Nephron (organoid): ENCODE measurements at regions not wholly inside any gene's neighbourhood (a gene's known extent, or its start where the extent isn't known, plus 50 kb on each side); places are given as distances from the start of the nearest gene placed in this dataset.
"Not testable (repeated sequence)": the region's sequence is repeated elsewhere in the genome, so short reads cannot be mapped to it uniquely, and the experiment has no call there.

Experiments
- H3K27ac Mint-ChIP-seq, 3 experiments: 2 replicates each; pipeline ENCODE4 v1.8.0; 2020; ENCODE audit warnings: mixed read lengths in 3 of 3, mild to moderate bottlenecking in 2 of 3, moderate library complexity in 1 of 3
- H3K27me3 Mint-ChIP-seq: 2 replicates; pipeline ENCODE4 v1.8.0; 2021; ENCODE audit warnings: low read depth, mild to moderate bottlenecking, moderate library complexity, mixed read lengths
- H3K36me3 Mint-ChIP-seq: 2 replicates; pipeline ENCODE4 v1.8.0; 2020; ENCODE audit warnings: low read depth, mixed read lengths
- H3K4me1 Mint-ChIP-seq: 2 replicates; pipeline ENCODE4 v1.8.0; 2020; ENCODE audit warnings: mixed read lengths
- H3K4me3 Mint-ChIP-seq, 3 experiments: 2 replicates each; pipeline ENCODE4 v1.8.0; 2020; ENCODE audit warnings: mild to moderate bottlenecking in 3 of 3, mixed read lengths in 3 of 3, moderate library complexity in 2 of 3
- H3K9me3 Mint-ChIP-seq: 2 replicates; pipeline ENCODE4 v1.8.0; 2020; ENCODE audit warnings: mixed read lengths
- TF ChIP-seq, protein P1 (sequence below), 3 experiments: fragments of 200-600 bp; sonication (generic); IDR thresholded peaks; one replicate each; pipeline ENCODE4 v1.5.0; 2021; ENCODE audit warnings: antibody characterized with exemption in 3 of 3; ENCODE audit not compliant: unreplicated experiment in 3 of 3

DNA sequence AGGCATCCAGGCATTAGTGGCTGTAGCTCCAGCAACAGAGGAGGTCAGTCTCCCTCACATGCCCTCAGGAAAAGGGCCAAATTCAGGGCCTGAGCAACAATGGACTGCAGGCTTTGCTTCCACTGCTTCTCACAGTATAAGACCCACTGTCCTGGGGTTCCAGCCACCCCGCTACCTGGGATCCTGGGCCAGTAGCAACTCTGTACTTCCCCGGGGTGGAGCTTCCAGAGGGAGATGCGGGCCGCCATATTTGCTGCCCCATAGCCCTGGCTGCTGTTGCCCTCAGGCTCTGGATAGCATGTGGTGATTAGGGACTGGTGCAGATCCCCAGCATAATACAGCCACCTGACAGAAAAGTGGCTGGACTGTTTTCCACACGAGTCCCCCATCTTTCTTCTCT lies 201.1 kb upstream of the POGK start:
- Mint-ChIP-seq H3K4me3 (no peak overlapping the region), H3K9me3 (no peaks in the 10 kb centered on the region), H3K27me3 (peaks cover 13% of the 10 kb centered on the region), H3K27ac (no peak overlapping the region), H3K4me1 (no peaks in the 10 kb centered on the region), H3K36me3 (no peaks in the 10 kb centered on the region)
- TF ChIP-seq, protein P1, sequence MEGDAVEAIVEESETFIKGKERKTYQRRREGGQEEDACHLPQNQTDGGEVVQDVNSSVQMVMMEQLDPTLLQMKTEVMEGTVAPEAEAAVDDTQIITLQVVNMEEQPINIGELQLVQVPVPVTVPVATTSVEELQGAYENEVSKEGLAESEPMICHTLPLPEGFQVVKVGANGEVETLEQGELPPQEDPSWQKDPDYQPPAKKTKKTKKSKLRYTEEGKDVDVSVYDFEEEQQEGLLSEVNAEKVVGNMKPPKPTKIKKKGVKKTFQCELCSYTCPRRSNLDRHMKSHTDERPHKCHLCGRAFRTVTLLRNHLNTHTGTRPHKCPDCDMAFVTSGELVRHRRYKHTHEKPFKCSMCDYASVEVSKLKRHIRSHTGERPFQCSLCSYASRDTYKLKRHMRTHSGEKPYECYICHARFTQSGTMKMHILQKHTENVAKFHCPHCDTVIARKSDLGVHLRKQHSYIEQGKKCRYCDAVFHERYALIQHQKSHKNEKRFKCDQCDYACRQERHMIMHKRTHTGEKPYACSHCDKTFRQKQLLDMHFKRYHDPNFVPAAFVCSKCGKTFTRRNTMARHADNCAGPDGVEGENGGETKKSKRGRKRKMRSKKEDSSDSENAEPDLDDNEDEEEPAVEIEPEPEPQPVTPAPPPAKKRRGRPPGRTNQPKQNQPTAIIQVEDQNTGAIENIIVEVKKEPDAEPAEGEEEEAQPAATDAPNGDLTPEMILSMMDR (IDR thresholded peaks at IDR 0.05; ENCODE audit: unreplicated experiment in 3 of 3) = no peak

DNA sequence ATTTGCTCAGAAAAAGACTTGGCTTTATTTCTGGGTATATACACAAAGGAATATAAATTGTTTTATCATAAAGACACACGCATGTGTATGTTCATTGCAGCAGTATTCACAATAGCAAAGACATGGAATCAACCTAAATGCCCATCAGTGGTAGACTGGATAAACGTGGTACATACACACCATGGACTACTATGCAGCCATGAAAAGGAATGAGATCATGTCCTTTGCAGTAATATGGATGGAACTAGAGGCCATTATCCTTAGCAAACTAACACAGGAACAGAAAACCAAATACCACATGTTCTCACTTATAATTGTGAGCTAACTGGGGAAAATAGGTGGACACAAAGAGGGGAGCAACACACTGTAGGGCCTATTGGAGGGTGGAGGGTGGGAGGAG lies 182.0 kb upstream of the POGK start:
- not testable (repeated sequence) for H3K36me3 Mint-ChIP-seq, H3K27ac Mint-ChIP-seq, H3K4me3 Mint-ChIP-seq, H3K27me3 Mint-ChIP-seq, H3K9me3 Mint-ChIP-seq, H3K4me1 Mint-ChIP-seq

DNA sequence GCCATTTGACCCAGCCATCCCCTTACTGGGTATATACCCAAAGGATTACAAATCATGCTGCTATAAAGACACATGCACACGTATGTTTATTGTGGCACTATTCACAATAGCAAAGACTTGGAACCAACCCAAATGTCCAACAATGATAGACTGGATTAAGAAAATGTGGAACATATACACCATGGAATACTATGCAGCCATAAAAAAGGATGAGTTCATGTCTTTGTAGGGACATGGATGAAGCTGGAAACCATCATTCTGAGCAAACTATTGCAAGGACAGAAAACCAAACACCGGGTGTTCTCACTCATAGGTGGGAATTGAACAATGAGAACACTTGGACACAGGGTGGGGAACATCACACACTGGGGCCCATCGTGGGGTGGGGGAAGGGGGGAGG lies 172.5 kb upstream of the POGK start:
- H3K27ac Mint-ChIP-seq, H3K36me3 Mint-ChIP-seq, H3K9me3 Mint-ChIP-seq, H3K27me3 Mint-ChIP-seq, H3K4me1 Mint-ChIP-seq, H3K4me3 Mint-ChIP-seq: not testable (repeated sequence)

DNA sequence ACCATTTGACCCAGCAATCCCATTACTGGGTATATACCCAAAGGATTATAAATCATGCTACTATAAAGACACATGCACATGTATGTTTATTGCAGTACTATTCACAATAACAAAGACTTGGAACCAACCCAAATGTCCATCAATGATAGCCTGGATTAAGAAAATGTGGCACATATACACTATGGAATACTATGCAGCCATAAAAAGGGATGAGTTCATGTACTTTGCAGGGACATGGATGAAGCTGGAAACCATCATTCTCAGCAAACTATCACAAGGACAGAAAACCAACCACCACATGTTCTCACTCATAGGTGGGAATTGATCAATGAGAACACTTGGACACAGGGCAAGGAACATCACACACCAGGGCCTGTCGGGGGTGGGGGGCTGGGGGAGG lies 171.7 kb upstream of the POGK start:
- H3K36me3 Mint-ChIP-seq, H3K27me3 Mint-ChIP-seq, H3K9me3 Mint-ChIP-seq, H3K4me1 Mint-ChIP-seq, H3K27ac Mint-ChIP-seq, H3K4me3 Mint-ChIP-seq: not testable (repeated sequence)

DNA sequence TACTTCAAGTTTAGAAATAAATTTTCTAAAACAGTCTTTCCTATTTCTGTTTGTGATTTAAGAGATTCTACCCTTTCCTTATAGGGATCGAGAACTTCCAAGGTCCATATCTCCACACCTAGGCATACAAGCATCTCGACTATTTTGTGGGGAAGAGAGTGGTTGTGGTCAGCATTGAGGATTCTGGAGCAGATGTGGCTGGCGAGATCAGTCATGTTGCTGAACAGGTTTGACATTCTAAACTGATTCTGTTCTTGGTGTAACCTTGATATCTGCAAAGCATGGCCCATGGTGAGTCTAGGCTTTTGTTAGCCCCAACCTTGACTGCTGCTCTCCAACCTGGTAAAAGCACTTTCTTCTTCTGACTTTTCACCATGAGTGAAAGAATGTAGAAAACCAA lies 167.6 kb upstream of the POGK start:
- H3K9me3 Mint-ChIP-seq = no peaks in the 10 kb centered on the region
- H3K27me3 Mint-ChIP-seq = peaks cover 5% of the 10 kb centered on the region
- H3K4me3 Mint-ChIP-seq = no peak overlapping the region
- no peaks in the 10 kb centered on the region for H3K4me1 Mint-ChIP-seq
- TF ChIP-seq, protein P1 (IDR thresholded peaks at IDR 0.05; ENCODE audit: unreplicated experiment in 3 of 3) = no peak
- no peaks in the 10 kb centered on the region for H3K36me3 Mint-ChIP-seq
- H3K27ac Mint-ChIP-seq = no peak overlapping the region

DNA sequence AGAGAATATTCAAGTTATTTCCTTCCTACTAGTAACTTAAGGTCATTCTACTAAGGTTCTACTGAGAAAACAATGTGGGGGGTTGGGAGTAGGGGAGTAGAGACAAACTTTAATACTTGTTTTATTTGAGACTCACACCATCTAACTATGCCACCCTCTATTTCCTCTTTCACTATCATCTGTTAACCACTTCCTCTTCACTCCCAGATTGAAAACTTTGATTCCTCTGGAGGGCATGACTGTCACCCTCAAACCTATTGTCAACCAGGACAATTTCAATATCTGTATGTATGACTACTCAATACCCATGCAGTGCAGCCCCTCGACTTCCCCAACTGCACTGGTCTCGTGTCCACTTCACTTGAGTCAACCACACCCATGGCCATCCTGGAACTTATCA lies 165.6 kb upstream of the POGK start:
- no peak overlapping the region for H3K4me3 Mint-ChIP-seq
- no peaks in the 10 kb centered on the region for H3K36me3 Mint-ChIP-seq
- peaks cover 5% of the 10 kb centered on the region for H3K27me3 Mint-ChIP-seq
- no peak overlapping the region for H3K27ac Mint-ChIP-seq
- TF ChIP-seq, protein P1 (IDR thresholded peaks at IDR 0.05; ENCODE audit: unreplicated experiment in 3 of 3) = no peak
- H3K9me3 Mint-ChIP-seq = no peaks in the 10 kb centered on the region
- no peaks in the 10 kb centered on the region for H3K4me1 Mint-ChIP-seq

DNA sequence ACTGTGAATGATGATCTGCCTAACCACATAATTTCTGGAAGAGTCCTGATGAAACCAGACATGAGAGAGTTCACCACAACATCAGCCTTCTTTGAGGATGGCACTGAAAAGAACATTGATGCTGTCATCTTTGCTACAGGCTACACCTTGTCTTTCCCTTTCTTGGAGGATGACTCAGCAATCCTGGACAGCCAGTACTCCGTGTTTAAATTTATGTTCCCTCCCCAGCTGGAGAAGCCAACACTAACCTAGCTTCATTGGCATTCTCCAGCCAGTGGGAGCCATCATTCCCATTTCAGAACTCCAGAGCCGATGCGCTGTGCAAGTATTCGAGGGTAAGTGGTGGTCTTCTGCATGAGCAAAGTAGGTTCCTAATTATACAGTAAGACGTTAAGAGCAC lies 164.1 kb upstream of the POGK start:
- Mint-ChIP-seq H3K27ac (no peak overlapping the region), H3K4me3 (no peak overlapping the region), H3K9me3 (no peaks in the 10 kb centered on the region), H3K36me3 (no peaks in the 10 kb centered on the region), H3K4me1 (no peaks in the 10 kb centered on the region), H3K27me3 (peaks cover 5% of the 10 kb centered on the region)
- TF ChIP-seq, protein P1 (IDR thresholded peaks at IDR 0.05; ENCODE audit: unreplicated experiment in 3 of 3) = no peak

DNA sequence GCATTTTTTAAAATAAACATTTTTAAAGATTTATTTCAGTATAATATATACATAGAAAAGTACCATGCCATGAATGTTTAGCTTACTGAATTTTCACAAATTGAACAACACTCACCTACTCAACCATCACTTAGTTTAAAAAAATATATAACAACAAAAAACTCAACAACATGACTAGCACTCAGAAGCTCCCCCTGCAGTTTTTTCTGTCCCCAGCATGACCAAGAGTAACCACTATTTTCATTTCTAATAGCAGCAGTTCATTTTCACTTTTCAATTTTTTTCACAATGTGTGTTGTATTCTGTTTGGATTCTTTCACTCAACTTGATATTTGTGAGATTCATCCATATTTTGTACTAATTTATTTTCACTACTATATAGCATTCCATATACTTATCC lies 162.3 kb upstream of the POGK start:
- Mint-ChIP-seq H3K27me3 (peaks cover 5% of the 10 kb centered on the region), H3K27ac (no peak overlapping the region), H3K36me3 (no peaks in the 10 kb centered on the region), H3K4me1 (no peaks in the 10 kb centered on the region), H3K4me3 (no peak overlapping the region), H3K9me3 (no peaks in the 10 kb centered on the region)
- TF ChIP-seq, protein P1 (IDR thresholded peaks at IDR 0.05; ENCODE audit: unreplicated experiment in 3 of 3) = no peak
